T-helper 2 cell treated with Interferon-gamma antibody and Interleukin-4, amounts not matched to agents 5 μg/mL and 100 μg/mL, for 36 hours (primary cell): ENCODE measurements at regions not wholly inside any gene's neighbourhood (a gene's known extent, or its start where the extent isn't known, plus 50 kb on each side); places are given as distances from the start of the nearest gene placed in this dataset.
"Not testable (repeated sequence)": the region's sequence is repeated elsewhere in the genome, so short reads cannot be mapped to it uniquely, and the experiment has no call there.

Experiments used
- DNase-seq: peaks from one replicate; pipeline ENCODE4 v3.0.0; 2021; ENCODE audit warnings: low spot score
- H3K27ac Mint-ChIP-seq: one replicate; pipeline ENCODE4 v1.8.0; 2021; ENCODE audit warnings: mild to moderate bottlenecking, mixed read lengths
- H3K27me3 Mint-ChIP-seq: one replicate; pipeline ENCODE4 v1.8.0; 2021; ENCODE audit warnings: low read depth, mixed read lengths
- H3K36me3 Mint-ChIP-seq: one replicate; pipeline ENCODE4 v1.8.0; 2021; ENCODE audit warnings: low read depth, mixed read lengths
- H3K4me1 Mint-ChIP-seq: one replicate; pipeline ENCODE4 v1.8.0; 2021; ENCODE audit warnings: low read depth, mixed read lengths
- H3K4me3 Mint-ChIP-seq: one replicate; pipeline ENCODE4 v1.8.0; 2022; ENCODE audit warnings: mild to moderate bottlenecking, moderate library complexity, mixed read lengths
- H3K9me3 Mint-ChIP-seq: one replicate; pipeline ENCODE4 v1.8.0; 2021; ENCODE audit warnings: mixed read lengths

DNA sequence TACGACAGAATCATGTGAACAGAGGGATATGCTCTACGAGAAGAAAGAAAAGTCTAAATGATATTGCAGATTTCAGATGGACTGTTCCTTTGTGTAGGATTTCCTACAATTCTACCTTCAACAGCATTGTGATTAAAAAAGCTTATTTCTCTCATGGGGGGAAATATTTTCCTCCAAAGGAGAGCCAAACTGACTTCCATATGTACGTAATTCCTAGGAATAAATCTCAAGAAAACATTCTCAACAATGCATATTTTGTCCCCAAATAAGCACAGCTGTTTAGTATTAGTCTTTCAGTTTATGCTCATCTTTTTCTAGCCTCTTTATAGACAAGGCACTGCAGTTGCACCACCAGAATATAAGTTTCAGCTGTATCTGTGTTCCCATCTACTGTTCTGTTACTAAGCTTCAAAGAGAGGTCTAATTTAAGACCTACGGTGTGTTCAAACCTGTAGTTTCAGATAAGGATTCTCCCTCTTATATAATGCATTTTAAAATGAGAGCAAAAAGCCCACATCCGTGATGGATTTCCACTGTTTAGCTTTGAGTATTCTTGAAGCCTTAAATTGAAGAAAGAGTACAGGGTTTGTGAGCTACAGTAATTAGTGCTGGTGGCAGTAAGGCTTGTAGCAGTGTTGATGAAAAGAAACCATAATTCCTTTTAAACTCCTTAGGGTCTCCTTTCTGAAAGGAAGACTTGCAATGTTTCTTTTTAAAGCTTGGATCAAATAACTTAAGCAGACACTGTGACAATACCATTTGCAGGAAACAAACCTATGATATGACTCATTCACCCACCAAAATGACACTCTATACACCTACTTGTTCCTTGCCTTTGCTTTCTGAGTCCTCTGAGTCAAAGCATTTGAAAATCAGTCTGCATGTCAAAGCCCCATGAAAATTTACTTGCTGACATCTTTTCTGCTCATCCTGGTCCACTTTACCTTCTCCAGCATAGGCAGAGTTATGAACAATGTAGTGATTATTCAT, 754.1 kb downstream of the NOVA1 start:
- Mint-ChIP-seq H3K27me3 (no peaks in the 10 kb centered on the region), H3K9me3 (peaks cover 22% of the 10 kb centered on the region), H3K36me3 (no peaks in the 10 kb centered on the region), H3K4me3 (no peak overlapping the region), H3K4me1 (no peaks in the 10 kb centered on the region), H3K27ac (no peak overlapping the region)
- no peak for DNase-seq

DNA sequence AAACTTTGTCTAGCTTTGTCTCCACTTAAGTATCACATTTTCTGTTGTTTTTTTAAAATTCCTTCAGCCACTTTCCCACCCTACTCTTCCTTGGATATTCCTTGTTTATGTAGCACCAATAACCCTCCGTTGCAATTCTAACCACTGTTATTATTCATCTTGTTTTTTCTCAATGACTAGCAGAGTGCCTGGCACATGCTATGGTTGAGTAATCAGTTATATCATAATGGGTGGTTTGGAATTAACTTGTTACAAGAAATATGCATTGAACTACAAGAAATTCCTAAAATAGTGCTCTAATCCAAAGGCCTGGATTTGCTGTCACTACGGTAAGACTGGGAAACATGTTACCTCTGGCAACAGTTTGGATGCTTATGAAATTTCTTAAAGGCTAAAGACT, 756.6 kb downstream of the NOVA1 start:
- Mint-ChIP-seq H3K27me3 (no peaks in the 10 kb centered on the region), H3K27ac (no peak overlapping the region), H3K4me3 (no peak overlapping the region), H3K36me3 (no peaks in the 10 kb centered on the region), H3K9me3 (peaks cover 31% of the 10 kb centered on the region), H3K4me1 (no peaks in the 10 kb centered on the region)
- DNase-seq: no peak

DNA sequence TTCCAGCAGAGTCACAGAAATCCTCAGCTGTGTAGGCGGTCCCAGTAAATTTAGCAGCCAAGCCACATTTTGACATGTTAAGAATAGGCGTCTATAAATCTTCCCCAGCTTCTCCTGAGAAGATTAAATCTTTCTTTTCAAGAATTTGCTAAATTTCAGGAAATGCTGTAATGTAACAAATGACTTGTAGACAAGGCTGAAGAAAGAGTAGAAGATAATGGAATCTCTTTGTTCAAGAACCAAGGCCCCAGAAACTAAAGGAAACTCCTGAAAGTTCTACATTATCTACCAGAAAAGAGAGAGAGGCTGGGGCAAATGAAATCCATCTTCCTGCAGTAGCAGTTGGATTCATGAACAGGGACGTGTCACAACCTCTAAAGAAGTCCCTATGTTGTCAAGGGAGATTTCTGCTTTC, 760.3 kb downstream of the NOVA1 start:
- H3K9me3 Mint-ChIP-seq: peaks cover 50% of the 10 kb centered on the region
- no peak overlapping the region for H3K27ac Mint-ChIP-seq
- no peak for DNase-seq
- H3K4me3 Mint-ChIP-seq: no peak overlapping the region
- H3K4me1 Mint-ChIP-seq: no peaks in the 10 kb centered on the region
- no peaks in the 10 kb centered on the region for H3K27me3 Mint-ChIP-seq
- no peaks in the 10 kb centered on the region for H3K36me3 Mint-ChIP-seq

DNA sequence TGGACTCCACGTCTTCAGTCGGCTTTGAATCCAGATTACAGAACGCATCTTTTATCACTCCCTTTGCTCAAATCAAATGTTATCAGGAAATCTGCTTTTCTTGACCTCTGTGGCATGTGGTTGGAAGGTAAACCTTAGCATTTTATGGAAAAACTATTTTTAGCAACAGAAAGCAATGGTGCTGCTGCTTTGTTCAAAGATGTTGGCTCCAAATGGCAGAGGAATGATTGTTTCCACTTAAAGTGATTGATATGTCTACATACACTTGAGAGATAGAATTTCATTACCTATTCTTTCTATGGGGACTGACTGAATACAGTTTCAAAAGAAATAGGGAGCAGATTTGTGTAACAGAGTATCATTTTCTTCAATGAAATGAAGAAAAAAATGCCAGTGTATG, 761.2 kb downstream of the NOVA1 start:
- Mint-ChIP-seq H3K9me3 (peaks cover 55% of the 10 kb centered on the region), H3K4me3 (no peak overlapping the region), H3K27ac (no peak overlapping the region), H3K36me3 (no peaks in the 10 kb centered on the region), H3K27me3 (no peaks in the 10 kb centered on the region), H3K4me1 (no peaks in the 10 kb centered on the region)
- no peak for DNase-seq

DNA sequence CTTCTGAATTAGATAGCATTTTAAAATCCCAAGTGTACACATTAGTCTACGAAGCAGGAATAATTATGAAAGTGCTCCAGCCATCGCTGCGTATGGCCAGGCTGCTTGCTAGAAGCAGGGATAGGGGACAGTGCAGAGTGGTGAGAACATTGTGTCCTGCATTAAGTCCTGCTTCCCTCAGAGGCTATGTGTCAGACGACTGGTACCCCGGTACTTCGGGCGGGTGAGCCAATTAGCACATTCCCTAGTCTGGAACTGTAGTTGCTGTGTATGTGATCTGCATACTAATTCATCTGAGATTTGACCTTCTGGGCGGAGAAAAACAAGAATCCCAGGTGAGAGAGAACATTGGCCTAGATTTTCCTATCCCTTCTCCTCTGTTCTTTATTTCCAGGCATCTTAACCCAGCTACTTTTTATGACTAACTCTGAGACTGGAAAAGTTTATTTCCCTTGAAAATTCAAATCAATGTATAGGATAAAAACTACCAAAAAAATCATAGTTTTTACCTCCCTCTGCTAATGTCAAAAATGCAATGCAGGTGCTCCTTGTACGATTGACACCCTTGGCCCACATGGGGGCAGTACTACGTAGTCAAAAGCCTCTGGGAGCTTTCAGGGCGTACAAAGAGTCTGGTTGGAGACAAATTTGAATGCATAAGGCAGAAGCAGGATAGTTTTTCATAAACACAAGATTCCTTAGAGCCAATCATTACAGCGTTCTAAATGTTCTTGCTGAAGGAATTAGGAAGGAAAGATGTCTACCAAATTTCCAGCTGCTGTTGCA, 764.3 kb downstream of the NOVA1 start:
- H3K27me3 Mint-ChIP-seq: no peaks in the 10 kb centered on the region
- H3K36me3 Mint-ChIP-seq: no peaks in the 10 kb centered on the region
- no peak overlapping the region for H3K4me3 Mint-ChIP-seq
- no peak for DNase-seq
- no peak overlapping the region for H3K27ac Mint-ChIP-seq
- no peaks in the 10 kb centered on the region for H3K4me1 Mint-ChIP-seq
- H3K9me3 Mint-ChIP-seq: peaks cover 52% of the 10 kb centered on the region

DNA sequence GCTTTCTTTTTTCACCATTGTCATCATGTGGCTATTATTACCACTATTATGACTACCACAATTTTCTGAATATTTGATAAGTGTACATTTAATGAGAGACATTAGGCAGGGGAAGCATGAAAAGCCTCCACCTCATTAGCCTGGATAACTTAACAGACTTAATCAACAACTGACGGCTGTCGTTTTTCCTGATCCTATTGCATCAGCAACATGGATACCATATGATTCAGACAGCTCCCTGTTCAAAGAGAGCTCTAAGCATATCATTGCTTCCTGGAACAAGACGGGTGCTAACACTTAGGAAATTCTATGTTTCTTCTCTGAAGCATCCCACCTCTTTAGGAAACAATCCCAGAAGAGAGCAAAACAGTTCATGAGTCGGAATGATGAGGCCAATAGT, 765.2 kb downstream of the NOVA1 start:
- no peak overlapping the region for H3K4me3 Mint-ChIP-seq
- H3K27me3 Mint-ChIP-seq: no peaks in the 10 kb centered on the region
- H3K9me3 Mint-ChIP-seq: peaks cover 49% of the 10 kb centered on the region
- no peak for DNase-seq
- H3K36me3 Mint-ChIP-seq: no peaks in the 10 kb centered on the region
- H3K27ac Mint-ChIP-seq: no peak overlapping the region
- H3K4me1 Mint-ChIP-seq: no peaks in the 10 kb centered on the region

DNA sequence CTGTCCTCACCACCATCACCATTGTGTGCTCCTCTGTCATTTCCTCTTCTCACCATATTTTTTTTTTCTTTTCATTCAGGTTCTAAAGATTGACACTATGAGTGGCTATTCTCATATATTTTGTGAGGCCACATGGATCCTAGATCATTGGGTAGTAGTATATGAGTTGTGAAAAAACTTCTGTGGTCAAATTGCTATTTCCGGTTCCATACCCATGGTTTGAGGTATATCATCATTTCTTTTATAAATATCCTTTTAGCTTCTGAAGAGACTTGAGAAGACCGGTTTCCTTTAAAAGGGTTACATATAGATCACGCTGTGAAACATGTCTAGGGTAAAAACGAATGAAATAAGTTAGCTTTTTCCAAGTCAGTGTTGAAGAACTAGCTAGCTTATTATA, 769.3 kb downstream of the NOVA1 start:
- no peak for DNase-seq
- Mint-ChIP-seq H3K9me3 (peaks cover 65% of the 10 kb centered on the region), H3K27ac (no peak overlapping the region), H3K4me1 (no peaks in the 10 kb centered on the region), H3K36me3 (no peaks in the 10 kb centered on the region), H3K4me3 (no peak overlapping the region), H3K27me3 (no peaks in the 10 kb centered on the region)

DNA sequence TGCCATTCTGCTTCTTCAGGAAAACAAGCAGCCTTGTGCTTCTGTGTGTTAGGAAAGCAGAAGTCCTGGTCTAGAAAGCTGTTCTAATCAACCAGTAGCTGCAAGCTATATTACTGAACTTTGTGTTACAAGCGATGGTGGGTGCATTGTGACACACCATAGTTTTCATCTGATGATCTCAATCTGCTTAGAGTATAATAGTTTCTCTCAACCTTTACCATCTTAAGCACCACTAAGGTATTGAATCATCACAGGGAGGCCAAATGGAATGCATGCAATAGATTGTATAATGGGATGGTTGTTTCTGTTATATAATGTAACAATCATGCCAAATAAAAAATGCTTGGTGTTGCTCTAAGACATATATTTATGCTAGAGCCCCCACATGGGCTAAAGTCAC, 771.7 kb downstream of the NOVA1 start:
- Mint-ChIP-seq H3K27me3 (no peaks in the 10 kb centered on the region), H3K27ac (no peak overlapping the region), H3K4me3 (no peak overlapping the region), H3K36me3 (no peaks in the 10 kb centered on the region), H3K9me3 (peaks cover 64% of the 10 kb centered on the region), H3K4me1 (no peaks in the 10 kb centered on the region)
- DNase-seq: no peak

DNA sequence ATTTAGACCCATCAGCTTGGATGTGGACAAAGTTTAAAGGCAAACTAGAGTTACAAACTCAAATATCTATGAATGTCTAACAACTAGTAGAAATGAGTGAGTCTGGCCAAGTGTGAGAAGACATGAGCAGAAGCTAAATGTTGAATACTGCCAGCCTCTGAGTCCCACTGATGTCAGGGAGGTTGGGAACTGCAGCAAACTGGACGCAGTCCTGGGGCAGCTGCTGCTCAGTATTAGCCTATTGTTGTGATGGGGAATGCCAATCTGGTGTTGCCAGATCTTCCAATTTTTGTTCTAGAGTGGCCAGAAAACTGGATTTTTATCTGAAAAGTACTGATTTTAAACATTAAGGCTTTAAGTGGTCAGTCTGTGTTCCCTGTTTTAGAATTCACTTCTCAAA, 770.4 kb upstream of the STXBP6 start:
- H3K9me3 Mint-ChIP-seq: peaks cover 46% of the 10 kb centered on the region
- no peaks in the 10 kb centered on the region for H3K36me3 Mint-ChIP-seq
- H3K4me3 Mint-ChIP-seq: no peak overlapping the region

DNA sequence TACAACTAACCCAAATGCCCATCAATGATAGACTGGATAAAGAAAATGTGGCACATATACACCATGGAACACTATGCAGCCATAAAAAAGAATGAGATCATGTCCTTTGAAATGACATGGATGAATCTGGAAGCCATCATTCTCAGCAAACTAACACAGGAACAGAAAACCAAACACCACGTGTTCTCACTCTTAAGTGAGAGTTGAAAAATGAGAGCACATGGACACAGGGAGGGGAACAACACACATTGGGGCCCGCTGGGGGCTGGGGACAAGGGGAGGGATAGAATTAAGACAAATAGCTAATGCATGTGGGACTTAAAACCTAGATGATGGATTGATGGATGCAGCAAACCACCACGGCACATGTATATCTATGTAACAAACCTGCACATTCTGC, 764.7 kb upstream of the STXBP6 start:
- not testable (repeated sequence) for H3K4me1 Mint-ChIP-seq, H3K4me3 Mint-ChIP-seq, H3K27ac Mint-ChIP-seq, H3K27me3 Mint-ChIP-seq, DNase-seq, H3K36me3 Mint-ChIP-seq
- H3K9me3 Mint-ChIP-seq: peaks cover 41% of the 10 kb centered on the region

More for the DNA sequence above, 770.4 kb upstream of the STXBP6 start:
- no peaks in the 10 kb centered on the region for H3K27me3 Mint-ChIP-seq
- no peaks in the 10 kb centered on the region for H3K4me1 Mint-ChIP-seq
- no peak overlapping the region for H3K27ac Mint-ChIP-seq
- DNase-seq: no peak

DNA sequence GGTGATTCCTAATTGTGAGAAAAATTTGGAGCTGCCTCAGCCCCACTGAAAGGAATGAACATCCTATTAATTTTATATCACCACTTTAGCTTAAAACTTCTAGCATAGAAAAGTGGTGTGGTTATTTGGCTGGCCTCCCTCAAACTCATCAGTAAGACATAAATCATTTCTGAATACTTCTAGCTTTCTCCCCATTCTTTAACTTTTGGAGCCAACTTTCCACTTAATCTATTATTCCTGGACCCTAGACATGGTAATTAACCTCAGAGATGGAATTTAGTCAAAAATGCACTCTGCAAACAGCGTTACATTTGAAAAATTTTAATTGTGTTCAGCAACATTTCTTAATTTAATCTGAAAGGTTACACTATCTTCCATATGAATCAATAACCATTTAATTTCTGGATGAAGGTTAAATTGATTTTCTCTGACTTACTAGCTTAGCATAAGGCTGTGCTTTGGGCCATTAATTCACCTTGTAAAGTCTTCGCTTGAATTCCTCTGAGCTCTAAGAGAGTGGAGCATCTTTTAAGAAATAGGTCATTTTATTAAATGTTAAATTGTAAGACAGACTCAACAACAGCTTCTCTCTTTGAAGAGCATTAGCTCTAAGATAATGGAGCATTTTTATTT, 753.6 kb upstream of the STXBP6 start:
- DNase-seq: no peak
- H3K4me3 Mint-ChIP-seq: no peak overlapping the region
- no peak overlapping the region for H3K27ac Mint-ChIP-seq

DNA sequence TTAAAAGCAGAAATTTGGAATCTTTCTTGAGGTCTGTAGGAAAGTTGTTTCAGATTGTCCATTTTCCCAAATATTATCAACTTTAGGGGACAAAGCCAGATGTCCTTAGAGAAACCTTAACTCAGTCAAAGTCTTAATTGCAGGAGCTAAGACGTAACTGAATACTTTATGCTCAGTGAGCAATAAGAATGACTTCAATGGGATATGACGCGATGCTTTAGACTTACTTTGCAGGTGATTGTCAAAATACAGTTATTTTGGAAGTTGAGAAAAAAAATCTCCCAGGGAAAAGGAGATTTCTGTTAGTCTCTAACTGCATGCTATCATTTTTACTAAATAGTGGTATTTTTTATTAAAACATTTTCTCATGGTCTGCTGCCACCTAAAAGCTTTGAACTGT, 750.9 kb upstream of the STXBP6 start:
- H3K4me3 Mint-ChIP-seq: no peak overlapping the region
- H3K4me1 Mint-ChIP-seq: no peaks in the 10 kb centered on the region
- DNase-seq: no peak
- peaks cover 1% of the 10 kb centered on the region for H3K36me3 Mint-ChIP-seq
- H3K9me3 Mint-ChIP-seq: peaks cover 52% of the 10 kb centered on the region
- no peak overlapping the region for H3K27ac Mint-ChIP-seq
- H3K27me3 Mint-ChIP-seq: no peaks in the 10 kb centered on the region

More for the DNA sequence above, 753.6 kb upstream of the STXBP6 start:
- H3K9me3 Mint-ChIP-seq: peaks cover 47% of the 10 kb centered on the region
- no peaks in the 10 kb centered on the region for H3K27me3 Mint-ChIP-seq
- no peaks in the 10 kb centered on the region for H3K4me1 Mint-ChIP-seq
- H3K36me3 Mint-ChIP-seq: no peaks in the 10 kb centered on the region

DNA sequence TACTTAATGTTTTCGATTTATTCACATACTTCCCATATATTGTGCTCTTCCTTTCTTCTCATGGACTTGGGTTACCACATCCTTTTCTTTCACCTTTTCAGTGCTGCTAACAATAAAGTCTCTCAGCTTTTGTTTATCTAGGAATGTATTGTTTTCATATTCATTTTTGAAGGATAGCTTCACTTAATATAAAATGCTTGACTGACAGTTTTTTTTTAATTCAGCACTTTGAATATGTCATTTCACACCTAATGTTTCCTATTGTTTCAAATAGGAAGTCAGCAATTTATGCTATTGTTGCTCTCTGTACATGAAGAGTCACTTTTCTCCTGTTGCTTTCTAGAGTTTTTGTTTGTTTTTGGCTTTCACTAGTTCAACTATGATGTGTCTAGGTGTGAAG, 738.3 kb upstream of the STXBP6 start:
- H3K4me1 Mint-ChIP-seq: no peaks in the 10 kb centered on the region
- H3K27ac Mint-ChIP-seq: no peak overlapping the region
- no peak for DNase-seq
- peaks cover 55% of the 10 kb centered on the region for H3K9me3 Mint-ChIP-seq
- H3K27me3 Mint-ChIP-seq: no peaks in the 10 kb centered on the region
- H3K36me3 Mint-ChIP-seq: no peaks in the 10 kb centered on the region
- no peak overlapping the region for H3K4me3 Mint-ChIP-seq

DNA sequence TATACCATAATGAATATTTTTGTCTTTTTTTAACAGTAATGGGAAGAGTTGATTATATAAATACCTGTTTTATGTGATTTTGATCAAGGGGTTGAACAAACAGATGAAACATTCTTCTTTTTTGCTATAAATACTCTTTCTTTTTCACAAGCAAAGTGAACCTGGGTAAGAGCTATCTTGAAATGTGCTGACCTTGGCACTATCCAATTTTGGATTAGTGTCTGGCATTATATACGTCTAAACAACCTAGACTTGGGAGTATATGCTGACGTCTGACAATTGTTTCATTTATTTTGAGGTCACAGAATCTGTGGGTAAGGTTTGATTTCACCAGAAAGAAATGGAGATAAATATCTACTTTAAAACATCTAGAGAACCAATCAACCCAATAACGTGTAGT, 716.0 kb upstream of the STXBP6 start:
- Mint-ChIP-seq H3K9me3 (peaks cover 60% of the 10 kb centered on the region), H3K27ac (no peak overlapping the region), H3K27me3 (no peaks in the 10 kb centered on the region), H3K4me1 (no peaks in the 10 kb centered on the region), H3K4me3 (no peak overlapping the region), H3K36me3 (no peaks in the 10 kb centered on the region)
- DNase-seq: no peak
